ENCODE measurements at regions not wholly inside any gene's neighbourhood (a gene's known extent, or its start where the extent isn't known, plus 50 kb on each side); places are given as distances from the start of the nearest gene placed in this dataset.
"Not testable (repeated sequence)": the region's sequence is repeated elsewhere in the genome, so short reads cannot be mapped to it uniquely, and the experiment has no call there.

DNA sequence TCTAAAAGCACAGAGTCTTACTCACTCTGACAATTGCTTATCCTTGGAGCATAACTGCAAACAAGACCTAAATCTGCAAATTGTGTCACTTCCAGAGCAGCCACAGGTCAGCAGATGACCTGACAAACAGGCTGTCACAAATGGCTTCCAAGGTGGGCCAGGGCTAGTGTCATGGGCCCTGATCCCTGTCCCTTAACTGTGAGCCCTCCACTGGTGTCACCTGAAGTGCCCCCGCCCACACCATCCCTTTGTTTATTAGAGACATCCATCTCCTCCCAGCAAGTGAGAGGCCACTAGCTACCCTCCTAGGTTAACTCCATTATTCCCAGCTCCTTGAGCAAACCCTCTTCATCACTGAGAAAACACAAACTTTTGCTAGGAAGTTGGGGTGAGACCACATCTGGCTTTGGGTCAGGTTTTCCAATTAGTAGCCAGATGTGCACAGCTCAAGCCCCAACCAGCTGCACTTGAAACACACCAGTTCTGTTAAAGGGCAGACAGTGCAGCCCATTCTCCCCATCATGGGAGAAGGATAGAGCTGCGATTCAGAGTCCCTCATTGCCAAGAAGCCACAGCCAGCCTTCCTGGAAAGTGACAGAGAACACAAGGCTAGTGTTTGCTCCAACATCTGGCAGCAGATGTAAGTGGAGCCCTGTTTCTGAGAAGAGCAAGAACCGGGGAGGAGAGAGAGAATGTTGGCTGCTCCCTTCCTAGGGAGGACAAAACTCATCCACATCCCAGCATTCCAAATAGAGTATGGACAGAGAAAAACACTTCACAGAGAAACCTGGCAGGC is 75.7 kb upstream of the NANOS1 start:
- DNase-seq, result no peak

DNA sequence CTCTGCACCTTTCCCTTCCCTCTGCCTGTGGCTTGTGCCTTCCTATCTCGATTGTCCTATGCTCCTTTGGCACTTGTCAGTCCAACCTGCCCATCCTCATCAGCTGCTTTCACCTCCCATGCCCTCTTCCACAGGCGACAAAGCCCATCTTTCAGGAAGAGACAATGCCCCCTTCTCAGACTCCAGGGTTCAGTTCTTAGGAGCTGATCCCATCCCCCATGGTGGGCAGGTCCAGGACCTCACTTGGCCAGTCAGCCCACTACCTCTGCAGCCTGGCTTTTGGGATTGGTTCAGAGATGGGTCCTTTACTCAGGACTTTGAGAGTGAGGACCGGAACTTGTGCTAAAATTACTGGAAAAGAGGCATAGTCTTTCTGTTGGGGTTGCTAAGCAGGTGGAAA is 74.0 kb upstream of the NANOS1 start:
- no peak for DNase-seq

DNA sequence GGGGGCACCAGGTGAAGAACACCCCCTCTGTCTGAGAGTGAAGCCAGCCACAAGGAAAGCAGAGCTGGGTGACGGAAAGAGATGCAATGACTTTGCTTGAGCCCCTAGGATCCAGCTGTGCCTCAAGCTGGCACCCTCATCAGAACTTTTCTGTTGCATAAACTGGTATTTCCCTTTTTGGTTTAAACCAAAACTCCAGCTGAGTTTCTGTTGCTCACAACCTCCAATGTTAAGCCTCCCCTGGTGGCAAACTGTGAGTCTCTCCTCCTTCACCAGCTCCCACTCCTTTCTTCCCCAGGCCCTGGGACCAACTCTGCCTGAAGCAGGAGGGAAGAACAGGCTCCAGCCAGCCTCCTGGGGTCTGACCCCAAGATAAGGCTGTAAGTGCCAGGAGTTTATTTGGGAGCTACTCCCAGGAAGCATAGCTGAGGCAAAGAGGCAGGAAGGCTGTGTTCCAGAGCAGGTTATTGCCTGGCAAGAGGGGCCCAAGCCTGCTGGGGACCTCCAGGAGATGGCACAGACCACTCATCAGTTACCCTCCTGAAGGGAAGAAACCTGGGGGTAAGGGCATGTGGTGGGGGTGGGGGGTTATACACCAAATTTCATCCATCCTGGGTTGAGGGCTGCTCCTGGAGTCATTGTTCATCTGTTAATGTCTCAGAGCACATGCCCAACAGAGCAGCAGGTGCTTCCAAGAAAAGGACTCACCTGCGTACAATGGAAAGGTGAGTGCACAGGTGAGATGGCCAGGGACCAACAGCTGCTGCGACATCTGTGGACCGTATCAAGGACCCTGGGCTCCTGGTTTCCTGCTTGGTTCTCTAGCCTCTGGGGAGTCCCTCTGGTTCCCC is 73.3 kb upstream of the NANOS1 start:
- DNase-seq, result no peak

DNA sequence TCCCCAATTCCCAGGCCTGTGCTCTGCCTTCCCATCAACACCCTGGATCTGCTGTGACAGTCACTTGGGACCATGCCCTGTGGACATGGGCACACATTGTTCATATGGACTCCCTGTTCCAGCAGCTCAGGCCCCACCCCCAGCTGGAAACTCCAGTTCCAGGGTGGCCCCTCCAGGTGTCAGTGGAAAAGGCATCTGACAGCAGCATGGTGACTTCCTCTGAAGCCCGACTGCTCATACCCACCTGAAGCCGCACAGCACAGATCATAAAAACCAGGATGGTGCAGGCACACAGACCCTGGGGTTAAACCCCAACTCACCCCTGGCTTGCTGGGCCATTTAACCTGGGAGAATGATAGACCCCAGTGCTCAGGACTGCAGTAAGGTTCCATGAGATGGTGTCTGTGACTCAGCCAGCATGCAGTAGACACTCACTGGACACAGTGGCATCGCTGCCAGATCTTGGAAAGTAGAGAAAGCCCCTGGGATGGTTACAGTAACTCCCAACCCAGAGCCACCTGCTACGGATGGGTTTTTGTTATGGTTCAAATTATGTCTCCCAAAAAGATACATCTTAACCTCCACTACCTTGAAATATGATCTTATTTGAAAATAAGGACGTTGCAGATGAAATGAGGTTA is 72.6 kb upstream of the NANOS1 start:
- DNase-seq, result no peak

DNA sequence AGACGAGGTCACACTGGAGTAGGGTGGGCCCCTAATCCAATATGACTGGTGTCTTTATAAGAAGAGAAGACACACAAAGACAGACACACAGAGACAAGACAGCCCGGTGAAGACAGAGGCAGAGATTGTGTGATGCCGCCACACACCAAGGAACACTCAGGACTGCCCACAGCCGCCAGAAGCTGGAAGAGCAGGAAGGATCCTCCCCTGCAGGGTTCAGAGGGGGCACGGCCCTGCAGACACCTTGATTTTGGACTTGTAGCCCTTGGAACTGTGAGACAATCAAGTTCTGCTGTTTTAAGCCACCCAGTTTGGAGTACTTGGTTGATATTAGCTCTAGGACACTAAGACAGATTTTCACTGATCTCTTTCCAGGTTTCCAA is 72.1 kb upstream of the NANOS1 start:
- DNase-seq, result no peak

DNA sequence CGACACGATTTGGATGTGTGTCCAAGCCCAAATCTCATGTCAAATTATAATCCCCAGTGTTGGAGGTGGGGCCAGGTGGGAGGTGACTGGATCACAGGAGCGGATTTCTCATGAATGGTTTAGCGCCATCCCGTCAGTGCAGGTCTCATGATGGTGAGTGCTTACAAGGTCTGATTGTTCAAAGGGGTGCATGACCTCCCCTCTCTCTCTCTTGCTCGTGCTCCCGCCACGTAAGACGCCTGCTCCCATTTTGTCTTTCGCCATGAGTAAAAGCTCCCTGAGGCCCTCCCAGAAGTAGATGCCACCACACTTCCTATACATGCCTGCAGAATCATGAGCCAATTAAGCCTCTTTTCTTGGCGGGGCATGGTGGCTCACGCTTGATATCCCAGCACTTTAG is 71.5 kb upstream of the NANOS1 start:
- no peak for DNase-seq

DNA sequence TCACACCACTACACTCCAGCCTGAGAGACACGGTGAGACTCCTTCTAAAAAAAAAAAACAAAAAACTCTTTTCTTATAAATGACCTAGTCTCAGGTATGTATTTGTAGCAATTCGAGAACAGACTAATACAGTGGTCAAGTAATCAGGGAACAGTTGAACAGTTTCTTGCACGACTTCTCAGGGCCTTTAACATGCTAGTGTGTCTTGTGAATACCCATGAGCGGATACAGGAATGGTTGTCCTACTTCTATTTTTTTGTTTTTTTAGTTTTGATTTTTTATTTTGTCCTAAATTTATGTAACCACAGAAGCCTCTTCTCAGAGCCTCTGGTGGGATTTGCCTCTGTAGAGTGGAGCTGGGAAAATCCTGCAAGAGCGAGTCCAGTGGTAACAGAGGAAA is 71.0 kb upstream of the NANOS1 start:
- DNase-seq, result no peak

DNA sequence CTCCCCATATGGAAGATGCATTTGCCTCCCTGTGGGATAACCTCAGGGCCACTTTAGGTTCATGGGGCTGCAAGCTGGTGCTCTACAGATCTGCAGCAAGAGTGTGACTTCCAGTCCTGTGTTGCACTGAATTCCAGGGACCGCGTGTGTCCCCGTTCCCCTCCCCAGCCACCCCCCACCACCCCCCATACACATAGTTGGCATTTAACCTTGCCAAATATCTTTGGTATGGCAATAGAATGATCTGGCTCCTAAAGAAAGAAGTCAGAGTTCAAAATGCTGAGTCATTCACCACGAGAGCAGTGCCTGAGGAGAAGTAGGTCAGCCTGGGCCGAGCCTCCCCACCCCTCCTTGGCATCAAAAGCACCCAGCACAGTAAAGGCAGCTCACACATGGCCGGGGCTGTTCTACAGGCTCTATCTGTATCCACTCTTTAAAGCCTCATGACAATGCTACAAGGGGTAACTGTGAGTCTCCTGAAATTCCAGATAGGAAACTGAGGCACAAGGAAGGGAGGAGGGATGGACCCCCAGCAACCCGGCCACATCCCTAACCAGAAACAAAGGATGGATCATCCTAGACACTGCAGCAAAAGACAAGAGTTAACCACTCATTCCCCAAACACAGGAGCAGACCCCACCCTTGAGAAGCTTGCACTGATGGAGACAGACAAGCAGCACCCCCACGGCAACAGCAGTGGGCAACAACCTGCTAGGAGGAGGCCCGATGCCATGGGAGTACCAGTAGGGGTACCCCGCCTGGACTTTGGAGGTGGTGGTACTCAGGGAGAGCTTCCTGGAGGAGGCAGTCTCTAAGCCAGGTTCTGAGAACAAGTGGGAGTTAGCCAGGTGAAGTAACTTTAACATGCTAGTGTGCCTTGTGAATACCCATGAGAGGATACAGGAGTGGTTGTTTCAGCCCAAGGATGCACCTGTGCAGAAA is 70.3 kb upstream of the NANOS1 start:
- no peak for DNase-seq

DNA sequence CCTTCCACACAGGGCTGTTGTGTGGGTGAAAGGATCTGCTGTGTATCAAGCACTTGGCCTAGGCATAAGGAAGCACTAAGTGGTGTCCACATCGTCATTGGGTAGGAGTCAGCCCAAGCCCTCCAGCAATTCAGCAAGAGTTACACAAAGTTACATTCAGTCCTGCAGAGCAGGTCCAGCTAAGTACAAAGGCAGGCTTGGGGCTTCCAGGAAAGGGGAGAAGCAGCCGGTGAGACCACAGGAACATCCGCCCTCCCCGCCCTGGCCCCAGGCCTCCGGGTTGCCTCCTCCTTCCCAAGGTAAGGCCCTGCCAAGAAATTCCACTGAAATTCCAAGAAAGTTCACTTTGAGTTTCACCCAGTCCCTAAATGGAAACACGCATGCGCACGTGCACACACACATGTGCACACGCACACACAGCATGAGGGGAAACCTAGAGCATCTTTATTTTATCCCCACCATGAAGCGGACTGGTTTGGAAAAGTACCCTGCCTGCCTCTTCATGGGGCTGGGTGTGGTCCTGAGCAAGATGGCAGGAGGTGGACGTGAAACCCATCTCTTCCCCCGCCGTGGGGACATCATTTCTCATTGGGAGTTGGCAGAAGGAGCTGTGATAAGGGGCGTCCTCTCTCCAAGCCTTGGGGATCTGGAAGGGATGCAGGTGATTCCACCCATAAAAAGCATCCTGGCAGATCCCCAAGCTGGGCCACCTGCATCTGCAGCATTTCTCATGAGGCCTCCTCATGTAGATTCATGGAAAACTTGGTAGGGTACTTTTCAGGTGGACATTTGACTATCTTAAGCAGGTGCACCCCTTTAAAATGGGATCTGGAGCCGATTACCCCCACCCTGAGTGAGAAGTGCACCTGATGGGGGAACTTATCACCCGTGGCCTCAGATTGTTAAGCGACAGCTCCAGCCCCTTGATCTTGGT is 69.1 kb upstream of the NANOS1 start:
- no peak for DNase-seq

DNA sequence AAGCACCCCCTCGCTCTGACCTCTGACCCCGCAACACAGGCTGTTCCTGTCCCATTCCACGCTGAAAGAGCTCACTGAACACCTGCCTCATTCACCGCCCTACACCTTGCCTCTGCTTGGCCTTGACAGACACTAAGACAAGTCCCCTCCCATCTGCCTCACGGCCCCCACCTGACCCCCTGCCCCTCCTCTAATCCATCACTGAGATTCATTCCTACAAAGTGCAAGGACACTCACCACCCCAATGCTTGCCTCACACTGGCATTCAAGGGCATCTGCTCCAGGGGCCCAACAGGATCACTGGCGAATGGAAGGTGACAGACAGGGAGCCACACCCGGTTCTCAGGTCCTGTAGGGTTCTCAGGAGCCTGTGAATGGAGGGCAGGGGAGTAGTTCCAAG is 68.1 kb upstream of the NANOS1 start:
- DNase-seq, result no peak

DNA sequence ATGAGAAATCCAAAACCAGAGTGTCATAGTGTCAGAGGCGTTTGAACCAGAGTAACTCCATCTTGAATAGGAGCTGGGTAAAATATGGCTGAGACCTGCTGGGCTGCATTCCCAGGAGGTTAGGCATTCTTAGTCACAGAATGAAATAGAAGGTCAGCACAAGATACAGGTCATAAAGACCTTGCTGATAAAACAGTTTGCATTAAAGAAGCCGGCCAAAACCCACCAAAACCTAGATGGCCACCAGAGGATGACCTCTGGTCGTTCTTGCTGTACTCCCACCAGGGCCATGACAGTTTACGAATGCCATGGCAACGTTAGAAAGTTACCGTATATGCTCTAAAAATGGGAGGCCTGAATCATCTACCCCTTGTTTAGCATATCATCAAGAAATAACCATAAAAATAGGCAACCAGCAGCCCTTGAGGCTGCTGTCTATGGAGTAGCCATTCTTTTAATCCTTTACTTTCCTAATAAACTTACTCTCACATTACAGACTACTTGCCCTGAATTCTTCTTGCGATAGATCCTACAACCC is 67.1 kb upstream of the NANOS1 start:
- DNase-seq, result not testable (repeated sequence)

DNA sequence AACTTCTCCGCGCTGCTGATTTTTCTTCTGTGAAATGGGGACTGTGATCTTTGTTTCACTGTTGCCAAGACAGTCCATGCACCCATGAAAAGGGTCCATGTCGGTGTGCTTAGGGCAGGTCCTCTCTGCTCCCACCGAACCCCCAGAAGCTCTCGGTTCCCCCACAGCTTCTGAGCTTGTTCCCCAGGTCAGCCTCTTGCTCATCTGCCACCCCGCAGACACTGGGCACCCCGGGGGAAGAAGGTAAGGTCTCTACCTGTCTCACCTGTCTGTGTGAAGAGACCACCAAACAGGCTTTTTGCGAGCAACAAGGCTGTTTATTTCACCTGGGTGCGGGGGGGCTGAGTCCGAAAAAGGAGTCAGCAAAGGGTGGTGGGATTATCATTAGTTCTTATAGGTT is 66.2 kb upstream of the NANOS1 start:
- no peak for DNase-seq

DNA sequence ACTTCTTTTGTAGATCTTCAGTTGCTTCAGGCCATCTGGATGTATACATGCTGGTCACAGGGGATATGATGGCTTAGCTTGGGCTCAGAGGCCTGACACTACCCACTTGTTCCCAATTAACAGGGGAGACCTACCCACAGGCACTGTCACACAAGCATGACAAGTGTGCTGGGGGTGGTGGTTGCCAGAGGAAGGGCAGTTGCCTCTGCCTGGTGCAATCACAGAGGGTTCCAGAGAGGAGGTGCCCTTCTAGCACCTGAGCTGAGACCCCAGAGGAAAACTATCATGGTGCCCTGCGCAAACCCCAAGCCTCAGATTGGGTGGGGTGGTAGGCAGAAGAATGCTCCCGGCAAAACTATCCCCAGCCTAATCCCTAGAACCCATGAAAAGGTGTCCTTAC is 65.6 kb upstream of the NANOS1 start:
- no peak for DNase-seq

DNA sequence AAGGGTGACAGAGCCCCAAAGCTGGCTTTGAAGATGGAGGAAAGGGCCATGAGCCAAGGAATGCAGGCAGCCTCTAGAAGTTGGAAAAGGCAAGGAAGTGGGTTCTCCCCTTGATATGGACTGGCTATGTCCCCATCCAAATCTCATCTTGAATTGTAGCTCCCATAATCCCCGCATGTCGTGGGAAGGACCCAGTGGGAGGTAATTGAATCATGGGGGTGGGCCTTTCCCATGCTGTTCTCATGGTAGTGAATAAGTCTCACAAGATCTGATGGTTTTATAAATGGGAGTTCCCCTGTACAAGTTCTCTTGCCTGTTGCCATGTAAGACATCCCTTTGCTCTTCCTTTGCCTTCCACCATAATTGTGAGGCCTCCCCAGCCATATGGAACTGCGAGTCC is 65.0 kb upstream of the NANOS1 start:
- not testable (repeated sequence) for DNase-seq

DNA sequence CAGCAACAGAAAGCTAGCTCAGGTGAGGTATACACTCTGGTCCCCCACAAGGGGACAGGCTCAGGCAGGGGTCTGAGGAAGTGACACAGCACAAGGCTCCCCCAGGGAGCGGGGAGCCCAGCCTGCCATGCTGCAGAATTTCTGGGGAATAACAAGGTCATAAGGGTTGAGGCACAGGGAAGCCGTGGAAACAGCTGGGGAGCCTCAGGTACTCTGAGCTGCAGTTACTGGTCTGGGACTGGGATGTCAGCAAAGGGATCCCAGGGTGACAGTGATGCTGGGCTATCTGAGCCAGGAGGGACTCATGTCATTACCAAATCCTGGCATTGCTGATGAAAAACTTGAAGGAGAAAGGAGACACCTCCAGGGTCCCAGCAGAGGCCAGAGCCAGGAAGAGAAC is 64.4 kb upstream of the NANOS1 start:
- no peak for DNase-seq

DNA sequence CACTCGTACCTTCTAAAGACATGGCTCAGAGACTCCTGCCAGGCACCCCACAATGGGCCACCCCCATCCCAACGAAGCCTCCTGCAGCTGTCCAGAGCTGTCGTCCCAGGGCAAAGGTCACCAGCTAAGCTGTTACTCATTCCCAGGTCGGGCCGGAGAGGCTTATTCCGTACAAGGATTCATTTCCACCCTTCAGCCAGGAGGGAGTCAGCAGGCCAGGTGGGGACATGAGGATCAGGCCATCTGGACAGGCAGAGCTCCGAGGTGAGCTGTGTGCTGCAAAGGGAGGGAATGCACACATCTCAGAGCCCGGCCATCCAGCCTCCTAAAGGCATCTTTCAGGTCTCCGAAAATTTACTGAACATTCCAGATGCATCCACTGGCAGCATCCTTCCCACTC is 63.9 kb upstream of the NANOS1 start:
- DNase-seq, result no peak

DNA sequence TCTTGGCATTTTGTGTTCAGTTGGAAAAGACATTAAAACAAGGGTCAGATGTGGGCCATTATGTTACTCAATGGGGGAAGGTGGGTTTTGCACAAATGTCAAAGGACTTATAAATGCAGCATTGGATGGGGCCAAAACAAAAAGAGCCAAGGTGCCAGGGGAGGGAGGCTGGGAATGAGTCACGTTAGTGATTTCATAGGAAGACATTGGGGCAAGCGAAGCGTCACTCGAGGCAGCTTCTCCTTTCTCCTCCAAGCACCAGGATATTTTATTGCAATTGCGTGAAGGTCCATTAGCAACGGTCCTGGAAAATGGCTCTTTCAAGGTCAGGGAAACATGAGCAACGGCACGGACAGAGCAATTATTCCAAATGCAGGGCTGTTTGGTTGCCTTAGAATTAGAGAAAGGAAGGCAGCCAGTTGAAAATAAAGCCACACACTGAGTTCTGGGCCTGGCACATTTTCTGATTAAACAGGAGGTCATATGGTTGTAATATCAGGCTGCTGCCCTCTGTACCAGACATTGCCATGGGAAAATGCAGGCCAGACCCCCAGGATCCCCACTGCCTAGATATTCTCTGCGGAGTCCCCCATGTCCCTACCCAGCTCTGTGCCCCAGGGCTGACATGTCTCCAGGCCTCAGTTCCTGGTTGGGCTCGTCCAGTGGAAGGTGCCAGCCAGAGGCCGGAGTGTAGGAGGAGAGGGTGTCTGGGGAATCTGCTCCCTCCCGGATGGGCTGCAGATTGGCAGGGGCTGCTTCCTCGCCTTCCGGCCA is 63.3 kb upstream of the NANOS1 start:
- DNase-seq, result no peak

DNA sequence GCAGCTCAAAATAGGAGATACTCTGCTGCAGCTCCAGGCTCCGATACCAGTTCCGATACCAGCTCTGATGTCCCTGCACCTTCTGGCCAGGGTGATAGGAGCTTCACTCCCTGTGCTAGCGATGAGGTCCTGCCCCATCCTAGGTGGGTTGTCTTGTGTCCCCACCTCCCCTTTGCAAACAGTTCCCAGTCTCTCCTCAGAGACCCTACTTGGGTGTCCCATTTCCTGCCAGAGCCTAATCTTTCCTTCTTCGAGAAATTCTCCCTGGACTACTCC is 62.7 kb upstream of the NANOS1 start:
- DNase-seq, result no peak

DNA sequence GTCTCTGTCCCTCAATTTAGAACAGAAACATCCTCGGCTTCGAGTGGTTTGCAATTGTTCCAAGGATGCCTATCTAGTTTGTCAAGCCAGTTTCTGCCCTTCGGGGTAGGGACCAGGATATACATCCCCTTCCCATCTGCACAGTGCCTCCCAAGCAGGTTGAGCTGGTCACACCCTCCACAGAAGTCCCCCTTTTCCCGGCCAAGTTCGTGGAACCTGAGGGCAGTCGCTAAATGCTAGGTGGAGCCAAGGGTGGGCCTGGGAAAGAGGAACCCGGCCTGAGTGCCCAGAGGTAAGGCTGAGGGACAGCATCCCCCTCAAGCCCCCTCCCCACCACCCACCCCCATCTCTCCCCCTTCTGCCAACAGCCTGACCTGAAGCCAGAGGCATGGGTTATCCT is 62.4 kb upstream of the NANOS1 start:
- DNase-seq, result no peak

DNA sequence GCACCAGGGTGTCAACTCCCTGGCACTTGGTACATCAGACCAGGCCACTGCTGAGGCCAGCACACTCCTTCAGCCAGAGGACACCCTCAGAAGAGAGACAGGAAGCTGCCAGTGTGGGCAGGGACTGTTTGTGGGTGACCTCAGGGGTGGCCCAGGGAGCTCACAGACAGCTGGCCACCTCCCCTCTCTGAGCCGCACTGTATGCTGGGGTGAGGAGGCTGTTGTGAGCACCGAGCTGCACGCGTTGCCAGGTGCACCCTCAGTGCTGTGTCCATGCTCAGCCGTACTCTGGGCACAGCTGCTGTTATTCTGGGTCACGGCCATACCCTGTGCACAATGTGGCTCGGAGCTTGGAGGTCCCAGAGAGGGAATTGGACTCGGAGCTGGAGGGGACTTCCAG is 61.5 kb upstream of the NANOS1 start:
- DNase-seq, result no peak

DNA sequence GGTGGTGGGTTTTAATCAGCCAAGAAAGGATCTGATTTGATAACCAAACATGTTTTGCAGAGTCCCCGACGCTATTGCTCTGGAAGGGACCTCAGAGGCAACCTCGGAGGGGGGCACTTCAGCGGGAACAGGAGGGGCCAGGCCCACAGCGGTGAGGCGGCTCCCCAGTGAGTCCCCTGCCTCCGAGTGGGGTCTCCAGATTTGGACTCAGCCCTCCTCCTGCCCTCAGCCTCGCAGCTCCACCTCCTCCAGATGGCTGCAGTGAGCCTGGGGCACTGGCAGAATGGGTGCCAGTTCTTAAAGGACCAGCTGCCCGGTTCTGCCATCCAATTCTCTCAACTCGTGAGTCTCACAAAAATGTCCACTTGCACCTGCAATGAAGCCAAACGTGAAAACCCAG is 61.0 kb upstream of the NANOS1 start:
- no peak for DNase-seq
